Activated naive CD4-positive, alpha-beta T cell treated with anti-CD3 and anti-CD28 coated beads, Interleukin-2, amount 50 U/mL, for 24 hours (primary cell): ENCODE measurements at regions not wholly inside any gene's neighbourhood (a gene's known extent, or its start where the extent isn't known, plus 50 kb on each side); places are given as distances from the start of the nearest gene placed in this dataset.
A peak's percentile ranks its signal among the peaks of the same experiment; 100 is the strongest.

Experiments
- H3K27ac Mint-ChIP-seq: one replicate; pipeline ENCODE4 v1.8.0; 2021; ENCODE audit warnings: mild to moderate bottlenecking, mixed read lengths
- H3K27me3 Mint-ChIP-seq: one replicate; pipeline ENCODE4 v1.8.0; 2021; ENCODE audit warnings: mixed read lengths
- H3K36me3 Mint-ChIP-seq: one replicate; pipeline ENCODE4 v1.8.0; 2021; ENCODE audit warnings: mixed read lengths
- H3K4me1 Mint-ChIP-seq: one replicate; pipeline ENCODE4 v1.8.0; 2021; ENCODE audit warnings: mixed read lengths
- H3K4me3 Mint-ChIP-seq: one replicate; pipeline ENCODE4 v1.8.0; 2021; ENCODE audit warnings: mild to moderate bottlenecking, mixed read lengths
- H3K9me3 Mint-ChIP-seq: one replicate; pipeline ENCODE4 v1.8.0; 2021; ENCODE audit warnings: mixed read lengths

DNA sequence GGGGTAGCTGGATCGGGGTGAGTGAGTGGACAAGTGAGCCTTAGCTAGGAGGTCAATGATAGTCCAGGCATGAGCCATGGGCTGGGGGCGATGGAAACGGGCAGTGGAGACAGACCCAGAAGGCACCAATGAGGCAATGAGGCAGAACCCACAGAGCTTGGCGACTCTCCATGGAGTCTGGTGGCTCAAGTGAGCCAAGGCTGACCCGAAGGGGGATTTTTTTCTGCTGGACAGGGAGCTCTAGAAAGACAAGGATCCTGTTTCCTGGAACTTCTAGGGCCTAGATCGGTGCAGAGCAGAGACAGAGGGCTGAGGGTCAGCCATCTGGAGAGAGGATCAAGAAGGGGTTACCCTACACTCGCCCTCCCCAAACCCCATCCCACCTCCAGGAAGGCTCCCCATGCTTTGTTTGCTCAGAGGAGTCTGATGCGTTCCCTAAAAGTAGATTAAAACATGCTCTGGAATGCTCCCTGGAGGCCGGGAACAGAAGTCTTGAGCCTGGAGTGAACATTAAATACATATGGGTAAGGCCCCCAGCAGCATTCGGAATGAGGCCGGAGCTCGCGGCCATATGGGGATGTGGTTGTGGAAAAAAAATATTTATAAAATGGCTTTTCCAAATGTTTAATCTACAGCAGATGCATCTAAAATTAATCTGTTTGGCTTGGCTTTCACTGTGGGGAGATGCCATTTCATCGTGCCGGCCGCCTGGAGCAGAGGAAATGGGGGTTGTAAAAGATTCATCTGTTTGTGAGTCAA lies 237.8 kb upstream of the PMEPA1 start:
- H3K4me1 Mint-ChIP-seq: no peaks in the 10 kb centered on the region
- H3K27me3 Mint-ChIP-seq: no peaks in the 10 kb centered on the region
- no peaks in the 10 kb centered on the region for H3K9me3 Mint-ChIP-seq
- H3K27ac Mint-ChIP-seq: no peak overlapping the region
- no peak overlapping the region for H3K4me3 Mint-ChIP-seq
- H3K36me3 Mint-ChIP-seq: no peaks in the 10 kb centered on the region

DNA sequence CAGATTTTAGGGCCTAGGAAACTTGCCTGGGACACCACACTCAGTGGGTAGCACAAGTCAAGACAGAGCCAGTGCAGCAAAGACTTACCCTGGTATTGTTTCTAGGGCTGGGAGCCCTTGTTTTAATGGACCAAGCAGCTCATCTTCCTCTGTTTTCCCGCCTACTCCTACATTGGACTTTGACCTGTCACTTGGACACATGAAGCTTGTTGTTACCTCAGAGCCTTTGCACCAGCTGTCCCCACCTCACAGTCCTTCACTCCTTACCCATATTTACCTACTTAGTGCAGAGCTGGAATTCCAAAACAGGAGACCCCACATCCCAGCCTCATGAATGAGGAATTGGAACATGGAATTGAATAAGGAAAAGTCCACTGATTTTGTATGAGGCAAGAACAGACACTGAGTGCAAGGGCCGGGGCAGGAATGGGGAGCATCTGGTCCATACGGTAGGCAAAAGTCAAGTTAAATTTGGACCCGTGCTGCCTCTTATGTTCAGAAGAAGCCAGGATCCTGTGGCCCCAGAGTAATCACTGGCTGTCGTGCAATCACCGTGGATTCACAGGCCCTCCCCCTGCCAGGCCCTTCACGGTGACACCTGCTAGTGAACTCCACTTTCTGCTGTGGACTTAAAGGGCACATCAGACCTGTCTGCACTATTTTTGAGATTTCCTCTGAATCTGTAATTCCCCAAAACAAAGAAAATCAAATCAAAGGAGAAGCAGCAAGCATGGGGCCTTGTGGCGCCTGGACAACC lies 236.9 kb upstream of the PMEPA1 start:
- Mint-ChIP-seq H3K36me3 (no peaks in the 10 kb centered on the region), H3K9me3 (no peaks in the 10 kb centered on the region), H3K27ac (no peak overlapping the region), H3K27me3 (no peaks in the 10 kb centered on the region), H3K4me1 (no peaks in the 10 kb centered on the region), H3K4me3 (no peak overlapping the region)

GRCh38 chr20:57944988-57945387 lies 235.2 kb upstream of the PMEPA1 start:
- Mint-ChIP-seq H3K27me3 (no peaks in the 10 kb centered on the region), H3K4me3 (no peak overlapping the region), H3K4me1 (no peaks in the 10 kb centered on the region), H3K9me3 (no peaks in the 10 kb centered on the region), H3K27ac (no peak overlapping the region), H3K36me3 (no peaks in the 10 kb centered on the region)

- no peaks in the 10 kb centered on the region for H3K9me3 Mint-ChIP-seq
These were observed 234.1 kb upstream of the PMEPA1 start for GRCh38 chr20:57943950-57944349.

GRCh38 chr20:57943291-57943690 lies 233.5 kb upstream of the PMEPA1 start:
- Mint-ChIP-seq H3K36me3 (no peaks in the 10 kb centered on the region), H3K4me1 (no peaks in the 10 kb centered on the region), H3K9me3 (no peaks in the 10 kb centered on the region), H3K27ac (no peak overlapping the region), H3K4me3 (no peak overlapping the region), H3K27me3 (no peaks in the 10 kb centered on the region)

More at GRCh38 chr20:57943950-57944349, 234.1 kb upstream of the PMEPA1 start:
- Mint-ChIP-seq H3K27me3 (no peaks in the 10 kb centered on the region), H3K4me1 (no peaks in the 10 kb centered on the region), H3K27ac (no peak overlapping the region), H3K36me3 (no peaks in the 10 kb centered on the region), H3K4me3 (no peak overlapping the region)

- no peaks in the 10 kb centered on the region for H3K9me3 Mint-ChIP-seq
- no peak overlapping the region for H3K4me3 Mint-ChIP-seq
- H3K36me3 Mint-ChIP-seq: no peaks in the 10 kb centered on the region
- H3K27ac Mint-ChIP-seq: no peak overlapping the region
- H3K27me3 Mint-ChIP-seq: no peaks in the 10 kb centered on the region
- H3K4me1 Mint-ChIP-seq: no peaks in the 10 kb centered on the region
These were observed 232.0 kb upstream of the PMEPA1 start for GRCh38 chr20:57941604-57942381.

DNA sequence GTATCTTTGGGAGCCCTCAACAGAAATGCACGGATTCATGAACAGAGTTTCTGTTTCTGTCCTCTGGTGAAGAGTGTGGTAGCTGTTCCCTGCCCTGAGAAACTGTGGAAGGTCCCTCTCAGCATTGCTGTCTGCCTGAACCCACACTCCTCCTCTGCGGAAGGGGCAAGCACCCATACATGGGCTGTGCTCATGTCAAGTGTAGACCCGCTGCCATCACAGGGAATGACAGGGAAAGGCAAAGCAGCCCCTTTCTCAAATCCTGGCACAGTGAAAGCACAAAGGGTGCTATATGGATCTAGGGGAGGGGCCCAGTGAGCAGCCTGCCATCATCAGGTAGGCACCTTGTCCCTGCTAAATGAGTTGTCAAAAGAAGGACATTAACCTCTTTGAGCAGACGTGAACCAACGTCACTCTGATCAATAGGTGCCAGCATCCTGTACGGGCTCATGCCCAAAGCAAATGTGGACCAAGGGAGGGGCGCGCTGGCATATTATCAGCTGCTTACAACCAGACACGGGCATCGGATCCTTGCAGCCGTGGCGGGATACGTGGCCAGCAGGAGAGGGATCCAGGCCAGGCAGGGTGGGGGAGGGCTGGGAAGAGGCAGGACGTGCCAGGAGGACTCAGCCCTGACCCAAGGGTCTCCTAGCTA lies 231.2 kb upstream of the PMEPA1 start:
- Mint-ChIP-seq H3K4me1 (no peaks in the 10 kb centered on the region), H3K27ac (no peak overlapping the region), H3K4me3 (no peak overlapping the region), H3K27me3 (peaks cover 2% of the 10 kb centered on the region), H3K9me3 (no peaks in the 10 kb centered on the region), H3K36me3 (no peaks in the 10 kb centered on the region)

DNA sequence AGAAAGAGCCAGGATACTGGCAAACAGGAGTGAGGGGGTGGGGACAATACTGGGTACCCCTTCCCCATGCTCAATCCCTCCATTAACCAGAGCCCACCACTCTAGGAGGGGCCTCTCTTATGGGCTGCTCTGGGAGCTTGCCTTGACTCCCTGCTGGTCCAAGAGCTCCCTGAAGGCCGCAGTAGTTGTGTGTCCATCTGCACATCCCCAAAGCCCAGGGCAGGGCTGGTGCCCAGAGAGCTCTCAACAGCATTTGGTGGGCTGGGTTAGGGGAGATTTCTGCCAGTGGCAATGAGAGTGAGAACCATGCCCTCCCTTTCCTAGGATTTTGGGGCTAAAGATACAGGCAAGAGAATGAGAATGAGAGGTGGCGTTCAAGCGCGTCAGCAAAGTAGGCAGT lies 230.6 kb upstream of the PMEPA1 start:
- H3K27me3 Mint-ChIP-seq: peaks cover 2% of the 10 kb centered on the region
- no peaks in the 10 kb centered on the region for H3K4me1 Mint-ChIP-seq
- H3K4me3 Mint-ChIP-seq: no peak overlapping the region
- H3K36me3 Mint-ChIP-seq: no peaks in the 10 kb centered on the region
- H3K27ac Mint-ChIP-seq: no peak overlapping the region
- H3K9me3 Mint-ChIP-seq: no peaks in the 10 kb centered on the region

DNA sequence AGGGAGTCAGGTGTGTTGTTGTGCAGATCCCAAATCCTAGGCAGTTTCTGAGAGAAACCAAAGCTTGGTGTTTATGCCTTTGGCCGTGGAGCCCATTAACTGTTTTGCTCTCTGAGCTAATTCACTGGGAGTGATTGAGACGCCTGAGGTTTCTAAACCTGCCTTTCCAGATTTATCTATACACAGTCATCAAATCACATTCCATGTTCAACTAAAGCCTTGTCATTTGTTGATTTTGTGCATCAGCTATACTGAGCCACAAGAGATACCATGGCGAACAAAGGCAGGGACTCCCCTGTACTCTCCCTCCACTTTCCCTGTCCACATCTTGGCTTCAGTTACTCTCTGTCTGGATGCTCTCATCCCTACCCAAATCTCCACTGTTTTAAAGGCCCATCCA lies 229.7 kb upstream of the PMEPA1 start:
- no peaks in the 10 kb centered on the region for H3K4me1 Mint-ChIP-seq
- no peaks in the 10 kb centered on the region for H3K9me3 Mint-ChIP-seq
- H3K27me3 Mint-ChIP-seq: peaks cover 2% of the 10 kb centered on the region
- H3K4me3 Mint-ChIP-seq: no peak overlapping the region
- no peak overlapping the region for H3K27ac Mint-ChIP-seq
- H3K36me3 Mint-ChIP-seq: no peaks in the 10 kb centered on the region

GRCh38 chr20:57938158-57939108 lies 228.6 kb upstream of the PMEPA1 start:
- no peaks in the 10 kb centered on the region for H3K4me1 Mint-ChIP-seq
- peaks cover 2% of the 10 kb centered on the region for H3K27me3 Mint-ChIP-seq

DNA sequence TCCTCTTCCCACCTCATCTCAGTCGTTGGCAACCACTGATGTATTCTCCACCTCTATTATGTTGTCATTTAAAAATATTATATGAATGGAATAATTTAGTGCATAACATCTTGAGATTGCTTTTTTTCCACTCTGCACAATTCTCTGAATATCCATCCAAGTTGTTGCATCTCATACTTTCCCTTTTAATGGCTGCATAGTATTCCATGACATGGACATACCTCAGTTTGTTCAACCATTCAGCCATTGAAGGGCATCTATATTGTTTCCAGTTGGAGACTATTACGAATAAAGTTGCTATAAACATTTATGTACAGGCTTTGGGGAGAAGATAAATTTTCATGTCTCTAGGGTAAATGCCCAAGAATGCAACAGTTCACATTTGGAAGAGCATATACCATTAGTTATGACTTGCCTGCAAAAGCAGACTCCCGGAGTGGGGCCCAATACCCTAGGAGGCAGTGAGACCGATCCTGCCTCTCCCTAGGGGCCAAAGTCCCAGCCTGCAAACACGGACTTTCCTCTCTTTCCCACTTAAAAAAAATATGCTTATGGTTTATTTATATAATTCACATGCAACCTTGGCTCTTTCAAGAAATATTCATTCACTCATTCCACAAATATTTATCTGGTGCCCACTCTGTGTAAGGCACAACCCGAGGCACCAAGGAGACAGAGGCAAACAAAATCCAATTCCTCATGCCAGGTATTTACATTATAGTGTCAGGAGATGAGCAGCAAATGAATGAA lies 227.0 kb upstream of the PMEPA1 start:
- Mint-ChIP-seq H3K9me3 (no peaks in the 10 kb centered on the region), H3K27ac (peak overlapping the region; percentile 8), H3K27me3 (peaks cover 2% of the 10 kb centered on the region), H3K4me1 (no peaks in the 10 kb centered on the region), H3K36me3 (no peaks in the 10 kb centered on the region), H3K4me3 (no peak overlapping the region)

More at GRCh38 chr20:57938158-57939108, 228.6 kb upstream of the PMEPA1 start:
- no peak overlapping the region for H3K4me3 Mint-ChIP-seq
- no peaks in the 10 kb centered on the region for H3K36me3 Mint-ChIP-seq
- H3K27ac Mint-ChIP-seq: no peak overlapping the region
- H3K9me3 Mint-ChIP-seq: no peaks in the 10 kb centered on the region

GRCh38 chr20:57934913-57935312 lies 225.1 kb upstream of the PMEPA1 start:
- H3K36me3 Mint-ChIP-seq: no peaks in the 10 kb centered on the region
- no peak overlapping the region for H3K4me3 Mint-ChIP-seq
- H3K27me3 Mint-ChIP-seq: peaks cover 2% of the 10 kb centered on the region
- H3K4me1 Mint-ChIP-seq: no peaks in the 10 kb centered on the region
- no peak overlapping the region for H3K27ac Mint-ChIP-seq
- H3K9me3 Mint-ChIP-seq: no peaks in the 10 kb centered on the region

DNA sequence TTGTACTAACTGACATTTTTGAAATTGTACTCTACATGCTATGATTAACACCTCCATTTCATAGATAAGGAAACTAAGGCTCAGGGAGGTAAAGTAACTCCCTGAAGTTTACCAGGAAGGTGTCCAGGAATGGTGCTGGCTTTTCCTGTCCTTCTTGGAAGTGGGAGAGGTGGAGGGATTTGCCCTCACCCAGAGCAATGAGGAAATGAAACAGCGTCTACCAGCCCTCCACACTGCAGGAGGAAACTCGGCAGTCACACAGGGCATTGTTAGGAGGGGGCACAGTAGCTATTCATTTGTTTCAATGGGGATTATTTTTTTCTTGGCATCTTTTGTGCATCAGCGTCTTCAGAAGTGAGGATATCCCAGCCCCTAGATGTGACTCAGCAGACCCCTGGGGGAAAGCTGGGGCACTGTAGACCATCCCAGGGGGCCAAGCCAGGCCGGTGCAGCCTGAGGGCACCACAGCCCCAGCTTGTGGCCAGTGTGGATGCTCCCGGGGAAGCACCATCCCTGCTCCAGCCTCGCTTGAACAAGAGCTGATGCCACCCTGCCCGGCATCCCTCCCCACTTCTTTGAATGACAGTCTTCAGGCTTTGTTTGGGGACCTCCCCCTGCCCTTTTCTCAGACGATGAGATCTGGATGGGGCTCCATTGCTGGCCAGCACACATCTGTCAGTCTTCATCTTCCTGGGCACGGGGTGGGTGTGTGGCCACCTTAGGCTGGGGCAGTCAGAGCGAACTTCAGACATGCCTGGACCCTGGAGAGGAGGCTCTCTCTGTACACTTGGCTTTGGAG lies 224.4 kb upstream of the PMEPA1 start:
- H3K4me1 Mint-ChIP-seq: no peaks in the 10 kb centered on the region
- H3K4me3 Mint-ChIP-seq: no peak overlapping the region
- H3K36me3 Mint-ChIP-seq: no peaks in the 10 kb centered on the region
- H3K9me3 Mint-ChIP-seq: peaks cover 3% of the 10 kb centered on the region
- peaks cover 5% of the 10 kb centered on the region for H3K27me3 Mint-ChIP-seq
- H3K27ac Mint-ChIP-seq: no peak overlapping the region
